H1 (cell line): ENCODE measurements at regions not wholly inside any gene's neighbourhood (a gene's known extent, or its start where the extent isn't known, plus 50 kb on each side); places are given as distances from the start of the nearest gene placed in this dataset.

ENCODE experiments used
- CTCF ChIA-PET: fragments of 300-600 bp; sonication (Branson Sonifier 250); formaldehyde crosslinking; loops from one replicate; lab custom pipeline; 2021; ENCODE audit not compliant: partially characterized antibody; lab: Charles Lee
- POLR2A ChIA-PET: fragments of 300-600 bp; sonication (Branson Sonifier 250); formaldehyde crosslinking; loops from one replicate; lab custom pipeline; 2021; ENCODE audit warnings: inconsistent platforms; ENCODE audit not compliant: partially characterized antibody; lab: Charles Lee
- DNase-seq, 2 experiments: peaks; one replicate each; pipeline versions ENCODE4 v3.0.0 to v3.0.0-alpha.2; 2010 to 2022; ENCODE audit warnings: low spot score in 2 of 2, low read depth in 1 of 2, mixed read lengths in 1 of 2
- FAIRE-seq: peaks from 2 replicates; lab custom pipeline; 2011; peaks lifted over from hg19 to GRCh38; lab: Jason Lieb, UNC
- H2AFZ ChIP-seq: 2 replicates; pipeline ENCODE4 v1.8.1; 2012; ENCODE audit warnings: low read length, inconsistent platforms
- H2AK5ac ChIP-seq: 2 replicates; pipeline ENCODE4 v1.6.1; 2013; ENCODE audit warnings: low read depth, low read length
- H2BK120ac ChIP-seq: replicated peaks from 2 replicates; pipeline ENCODE3; 2013; ENCODE audit warnings: low read depth, low read length, inconsistent platforms
- H2BK12ac ChIP-seq: 2 replicates; pipeline ENCODE4 v1.6.1; 2013; ENCODE audit warnings: low read depth, low read length
- H2BK15ac ChIP-seq: 2 replicates; pipeline ENCODE4 v1.6.1; 2013; ENCODE audit warnings: low read length
- H2BK20ac ChIP-seq: 2 replicates; pipeline ENCODE4 v1.6.1; 2013; ENCODE audit warnings: low read length
- H2BK5ac ChIP-seq: 2 replicates; pipeline ENCODE4 v1.6.1; 2013; ENCODE audit warnings: low read depth, low read length
- H3K14ac ChIP-seq: 2 replicates; pipeline ENCODE4 v1.6.1; 2013; ENCODE audit warnings: inconsistent platforms; ENCODE audit not compliant: insufficient read length
- H3K18ac ChIP-seq: 2 replicates; pipeline ENCODE4 v1.6.1; 2013; ENCODE audit warnings: low read length; ENCODE audit errors: extremely low read depth
- H3K23ac ChIP-seq: 2 replicates; pipeline ENCODE4 v1.6.1; 2013; ENCODE audit warnings: inconsistent platforms; ENCODE audit not compliant: insufficient read length
- H3K23me2 ChIP-seq: 2 replicates; pipeline ENCODE4 v1.6.1; 2013; ENCODE audit warnings: low read depth, low read length
- H3K27ac ChIP-seq: 2 replicates; pipeline ENCODE4 v1.6.1; 2011; ENCODE audit warnings: low read depth, low read length, inconsistent platforms
- H3K27me3 ChIP-seq, 4 experiments: replicated peaks in 1 of 4; 1 replicate in 1 of 4; 2 replicates in 3 of 4; pipeline versions ENCODE4 v1.6.1 to v1.8.1; 2011 to 2013; ENCODE audit warnings: low read length in 3 of 4, mild to moderate bottlenecking in 3 of 4, inconsistent platforms in 2 of 4, mixed read lengths in 2 of 4, moderate library complexity in 1 of 4; ENCODE audit not compliant: control insufficient read depth in 3 of 4, insufficient read depth in 3 of 4; ENCODE audit errors: extremely low read depth in 1 of 4
- H3K36me3 ChIP-seq, 4 experiments: 2 replicates each; pipeline versions ENCODE4 v1.6.1 to v1.8.1; 2011 to 2013; ENCODE audit warnings: mild to moderate bottlenecking in 4 of 4, low read length in 3 of 4, moderate library complexity in 2 of 4, control low read depth in 1 of 4, inconsistent platforms in 1 of 4; ENCODE audit not compliant: insufficient read depth in 4 of 4, control insufficient read depth in 2 of 4
- H3K4ac ChIP-seq: replicated peaks from 2 replicates; pipeline ENCODE3; 2013; ENCODE audit warnings: low read length, low read depth, mixed read lengths, inconsistent platforms; ENCODE audit not compliant: insufficient read length
- H3K4me1 ChIP-seq, 4 experiments: replicated peaks in 1 of 4; 1 replicate in 1 of 4; 2 replicates in 3 of 4; pipeline versions ENCODE4 v1.6.1 to v1.8.1; 2011 to 2013; ENCODE audit warnings: low read length in 3 of 4, inconsistent platforms in 2 of 4, mixed read lengths in 1 of 4; ENCODE audit not compliant: insufficient read depth in 4 of 4, control insufficient read depth in 3 of 4
- H3K4me2 ChIP-seq, 2 experiments: 2 replicates each; pipeline versions ENCODE4 v1.6.1 to v1.8.1; 2011 to 2013; ENCODE audit warnings: low read depth in 2 of 2, low read length in 2 of 2, control low read depth in 1 of 2, inconsistent platforms in 1 of 2, mild to moderate bottlenecking in 1 of 2; ENCODE audit not compliant: insufficient read depth in 1 of 2
- H3K4me3 ChIP-seq, 4 experiments: fragments of 200-600, 300-600 bp in 1 of 4; sonication (generic), shearing (Covaris generic), sonication (Bioruptor Twin) in 1 of 4; 2 replicates each; pipeline versions ENCODE4 v1.5.1 to v1.8.1; 2011 to 2016; ENCODE audit warnings: low read length in 4 of 4, low read depth in 3 of 4, control low read depth in 2 of 4, inconsistent platforms in 2 of 4, mild to moderate bottlenecking in 2 of 4, mixed read lengths in 1 of 4, moderate library complexity in 1 of 4; ENCODE audit not compliant: insufficient read depth in 2 of 4; ENCODE audit errors: extremely low read depth in 1 of 4
- H3K56ac ChIP-seq: replicated peaks from 2 replicates; pipeline ENCODE3; 2013; ENCODE audit warnings: low read depth, mild to moderate bottlenecking, mixed read lengths, low read length, inconsistent platforms; ENCODE audit not compliant: insufficient read length
- H3K79me1 ChIP-seq: 2 replicates; pipeline ENCODE4 v1.6.1; 2013; ENCODE audit warnings: low read depth, low read length, control low read depth
- H3K79me2 ChIP-seq, 2 experiments: 2 replicates each; pipeline versions ENCODE4 v1.6.1 to v1.8.1; 2012 to 2013; ENCODE audit warnings: low read length in 2 of 2, mild to moderate bottlenecking in 2 of 2, inconsistent platforms in 1 of 2; ENCODE audit not compliant: insufficient read depth in 2 of 2, control insufficient read depth in 1 of 2
- H3K9ac ChIP-seq, 4 experiments: replicated peaks in 1 of 4; 1 replicate in 1 of 4; 2 replicates in 3 of 4; pipeline versions ENCODE4 v1.6.1 to v1.8.1; 2011 to 2013; ENCODE audit warnings: low read depth in 3 of 4, low read length in 3 of 4, control low read depth in 2 of 4, mild to moderate bottlenecking in 2 of 4, moderate library complexity in 2 of 4, inconsistent platforms in 1 of 4; ENCODE audit errors: extremely low read depth in 1 of 4
- H3K9me3 ChIP-seq, 2 experiments: 2 replicates each; pipeline versions ENCODE4 v1.6.1 to v1.8.1; 2012 to 2013; ENCODE audit warnings: mild to moderate bottlenecking in 2 of 2, moderate library complexity in 2 of 2, control low read depth in 1 of 2, inconsistent platforms in 1 of 2, low read depth in 1 of 2, low read length in 1 of 2, mixed read lengths in 1 of 2; ENCODE audit not compliant: insufficient read depth in 2 of 2
- H4K20me1 ChIP-seq, 2 experiments: replicated peaks in 1 of 2; 2 replicates each; pipeline versions ENCODE3 to v1.8.1; 2011 to 2013; ENCODE audit warnings: inconsistent platforms in 2 of 2, low read length in 2 of 2, mild to moderate bottlenecking in 1 of 2; ENCODE audit not compliant: insufficient read depth in 2 of 2, control insufficient read depth in 1 of 2
- H4K5ac ChIP-seq: 2 replicates; pipeline ENCODE4 v1.6.1; 2013; ENCODE audit warnings: low read length, low read depth, mixed read lengths, inconsistent platforms; ENCODE audit not compliant: insufficient read length
- H4K8ac ChIP-seq: 2 replicates; pipeline ENCODE4 v1.8.0; 2013; ENCODE audit warnings: mild to moderate bottlenecking, moderate library complexity, low read length, inconsistent platforms; ENCODE audit not compliant: insufficient read depth; ENCODE audit errors: extremely low read depth
- H4K91ac ChIP-seq: replicated peaks from 2 replicates; pipeline ENCODE3; 2013; ENCODE audit warnings: low read length, mixed read lengths, inconsistent platforms; ENCODE audit not compliant: insufficient read length
- ATF3 ChIP-seq: IDR thresholded peaks from 2 replicates; pipeline ENCODE4 v1.6.1; 2011; ENCODE audit warnings: low read depth, mild to moderate bottlenecking, low read length; ENCODE audit not compliant: insufficient read depth
- EGR1 ChIP-seq: IDR thresholded peaks from 2 replicates; pipeline ENCODE4 v1.6.1; 2011; ENCODE audit warnings: low read depth, low read length, borderline replicate concordance
- PHF8 ChIP-seq: fragments of 200-600 bp; sonication (generic); conservative IDR thresholded peaks from 2 replicates; pipeline ENCODE4 v1.7.1; 2012; ENCODE audit warnings: low read depth, mild to moderate bottlenecking, inconsistent platforms, low read length, moderate library complexity
- POLR2AphosphoS5 ChIP-seq: IDR thresholded peaks from 2 replicates; pipeline ENCODE4 v1.6.1; 2011; ENCODE audit warnings: low read depth, low read length
- SAP30 ChIP-seq: fragments of 300-600 bp; sonication (generic); IDR thresholded peaks from 2 replicates; pipeline ENCODE4 v1.7.1; 2012; ENCODE audit warnings: low read length, moderate library complexity, mild to moderate bottlenecking, inconsistent platforms; ENCODE audit not compliant: insufficient read depth, insufficient replicate concordance
- SP4 ChIP-seq: IDR thresholded peaks from 2 replicates; pipeline ENCODE4 v1.6.1; 2012; ENCODE audit warnings: low read length, inconsistent platforms
- TCF12 ChIP-seq: IDR thresholded peaks from 2 replicates; pipeline ENCODE4 v1.6.1; 2011; ENCODE audit warnings: low read depth, mild to moderate bottlenecking, low read length
- TEAD4 ChIP-seq: IDR thresholded peaks from 2 replicates; pipeline ENCODE4 v1.6.1; 2012; ENCODE audit warnings: low read depth, low read length, inconsistent platforms, mixed read lengths
- WGBS, 2 experiments: shearing (Covaris generic) in 1 of 2; methylation state at CpG; one replicate each; pipeline versions ENCODE4 v1.1.6 to v1.1.7; 2013 to 2015; ENCODE audit warnings: low lambda C conversion rate in 2 of 2, mixed read lengths in 2 of 2, inconsistent platforms in 1 of 2, low coverage in 1 of 2, missing lambda C conversion rate in 1 of 2; ENCODE audit not compliant: insufficient replicate concordance in 2 of 2, insufficient coverage in 1 of 2, insufficient read length in 1 of 2; ENCODE audit errors: extremely low coverage in 1 of 2, missing lambda C conversion rate in 1 of 2; 5-methylcytosine and 5-hydroxymethylcytosine counted together

- no peaks in the 10 kb centered on the region for H4K20me1 ChIP-seq
- H3K4ac ChIP-seq = no peak overlapping the region
- H2BK120ac ChIP-seq = no peak overlapping the region
- no peak overlapping the region for H3K9ac ChIP-seq
- WGBS, 2 experiments = 74% methylated on average over 1 of the region's 1 CpG; no CpG with 5 or more reads in 1 of the 2 experiments
- no peaks in the 10 kb centered on the region for H3K79me1 ChIP-seq
- H4K5ac ChIP-seq = no peak overlapping the region
- H4K91ac ChIP-seq = no peak overlapping the region
- H2BK20ac ChIP-seq = no peak overlapping the region
- H3K27me3 ChIP-seq = no peaks in the 10 kb centered on the region
- H3K56ac ChIP-seq = no peak overlapping the region
- FAIRE-seq = no peak
- no peak overlapping the region for H3K4me2 ChIP-seq
- H2BK15ac ChIP-seq = no peak overlapping the region
- H4K8ac ChIP-seq = no peak overlapping the region
- no peak overlapping the region for H3K4me3 ChIP-seq
- no peak overlapping the region for H3K23ac ChIP-seq
- no peak overlapping the region for H3K27ac ChIP-seq
- H3K23me2 ChIP-seq = no peaks in the 10 kb centered on the region
- H3K4me1 ChIP-seq = peaks cover 3 to 10% (median 6%) of the 10 kb centered on the region in 4 experiments; a peak in 6 of 7 replicates
- H2AFZ ChIP-seq = no peak overlapping the region
- H3K14ac ChIP-seq = no peak overlapping the region
- ChIA-PET POLR2A (no interaction called here), CTCF (interaction anchor here (4.6 kb wide), 1 partner anchor 10 kb away, joined by 22 read pairs; no protein-coding TSS in a partner anchor)
- H3K79me2 ChIP-seq = no peaks in the 10 kb centered on the region
- no peak for DNase-seq
- TF ChIP-seq TCF12 = no peak
- TF ChIP-seq ATF3 = no peak
- TF ChIP-seq EGR1 = no peak
- no peak for TF ChIP-seq SAP30
- TF ChIP-seq TEAD4 = no peak
- no peak for TF ChIP-seq SP4
- no peak for TF ChIP-seq PHF8
- no peak for TF ChIP-seq POLR2AphosphoS5
- no peak overlapping the region for H3K18ac ChIP-seq
- H3K36me3 ChIP-seq = no peaks in the 10 kb centered on the region
- H3K9me3 ChIP-seq = no peaks in the 10 kb centered on the region
- no peak overlapping the region for H2BK5ac ChIP-seq
- H2BK12ac ChIP-seq = no peak overlapping the region
- no peak overlapping the region for H2AK5ac ChIP-seq
Observed at GRCh38 chr5:113689647-113690046, 176.2 kb downstream of the YTHDC2 start.
